Type B pancreatic cell (in vitro differentiated cells): ENCODE measurements at regions not wholly inside any gene's neighbourhood (a gene's known extent, or its start where the extent isn't known, plus 50 kb on each side); places are given as distances from the start of the nearest gene placed in this dataset.

Source experiments
- DNase-seq: peaks from one replicate; pipeline ENCODE4 v3.0.0; 2021; ENCODE audit warnings: mixed read lengths; ENCODE audit not compliant: unreplicated experiment; ENCODE audit errors: extremely low spot score
- H3K27ac Mint-ChIP-seq: 2 replicates; pipeline ENCODE4 v1.8.0; 2021; ENCODE audit warnings: mild to moderate bottlenecking, mixed read lengths
- H3K27me3 Mint-ChIP-seq: 2 replicates; pipeline ENCODE4 v1.8.0; 2021; ENCODE audit warnings: mixed read lengths
- H3K36me3 Mint-ChIP-seq: 2 replicates; pipeline ENCODE4 v1.8.0; 2021; ENCODE audit warnings: mixed read lengths
- H3K4me1 Mint-ChIP-seq: one replicate; pipeline ENCODE4 v1.8.0; 2021; ENCODE audit warnings: mixed read lengths; ENCODE audit not compliant: unreplicated experiment
- H3K4me3 Mint-ChIP-seq: 2 replicates; pipeline ENCODE4 v1.8.0; 2021; ENCODE audit warnings: mild to moderate bottlenecking, mixed read lengths
- H3K9me3 Mint-ChIP-seq: 2 replicates; pipeline ENCODE4 v1.8.0; 2021; ENCODE audit warnings: mixed read lengths
- TF ChIP-seq, protein P1 (sequence below): fragments of 200-600 bp; sonication (generic); conservative IDR thresholded peaks from 2 replicates; pipeline ENCODE4 v1.5.0; 2021; ENCODE audit warnings: antibody characterized with exemption, mild to moderate bottlenecking

DNA sequence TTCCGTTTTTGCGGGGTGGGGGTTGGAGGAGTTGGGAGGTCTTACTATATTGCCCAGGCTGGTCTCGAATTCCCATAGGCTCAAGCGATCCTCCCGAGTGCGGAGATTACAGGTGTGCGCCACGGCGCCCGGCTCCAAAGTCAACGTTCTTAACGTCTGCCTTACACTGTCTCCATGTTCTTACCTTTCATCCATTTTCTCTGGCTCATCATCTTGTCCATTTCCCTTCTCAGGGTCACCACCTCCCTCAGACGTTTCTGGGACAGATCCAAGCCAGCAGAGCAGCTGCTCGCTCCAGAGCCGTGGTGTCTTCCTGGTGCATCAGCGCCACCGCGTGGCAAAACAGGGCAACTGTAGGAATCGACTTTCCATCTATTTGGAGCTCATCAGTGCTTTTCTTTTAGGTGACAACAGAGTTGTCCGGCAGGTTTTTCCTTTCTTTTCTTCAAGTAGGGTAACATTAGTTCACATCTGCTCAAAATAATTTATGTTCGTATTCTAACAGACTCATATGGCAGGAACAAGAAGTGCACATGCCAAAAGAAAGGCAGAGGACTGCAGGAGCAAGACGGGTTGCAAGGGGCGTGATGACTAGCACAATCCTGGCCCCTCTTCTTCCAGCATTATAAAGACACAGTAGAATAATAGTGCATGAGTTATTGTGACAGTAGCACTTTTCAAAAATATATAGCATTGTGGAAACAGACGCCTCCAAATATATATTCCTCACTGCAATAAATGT lies 103.1 kb upstream of the ABCC4 start:
- no peaks in the 10 kb centered on the region for H3K36me3 Mint-ChIP-seq
- TF ChIP-seq, protein P1, sequence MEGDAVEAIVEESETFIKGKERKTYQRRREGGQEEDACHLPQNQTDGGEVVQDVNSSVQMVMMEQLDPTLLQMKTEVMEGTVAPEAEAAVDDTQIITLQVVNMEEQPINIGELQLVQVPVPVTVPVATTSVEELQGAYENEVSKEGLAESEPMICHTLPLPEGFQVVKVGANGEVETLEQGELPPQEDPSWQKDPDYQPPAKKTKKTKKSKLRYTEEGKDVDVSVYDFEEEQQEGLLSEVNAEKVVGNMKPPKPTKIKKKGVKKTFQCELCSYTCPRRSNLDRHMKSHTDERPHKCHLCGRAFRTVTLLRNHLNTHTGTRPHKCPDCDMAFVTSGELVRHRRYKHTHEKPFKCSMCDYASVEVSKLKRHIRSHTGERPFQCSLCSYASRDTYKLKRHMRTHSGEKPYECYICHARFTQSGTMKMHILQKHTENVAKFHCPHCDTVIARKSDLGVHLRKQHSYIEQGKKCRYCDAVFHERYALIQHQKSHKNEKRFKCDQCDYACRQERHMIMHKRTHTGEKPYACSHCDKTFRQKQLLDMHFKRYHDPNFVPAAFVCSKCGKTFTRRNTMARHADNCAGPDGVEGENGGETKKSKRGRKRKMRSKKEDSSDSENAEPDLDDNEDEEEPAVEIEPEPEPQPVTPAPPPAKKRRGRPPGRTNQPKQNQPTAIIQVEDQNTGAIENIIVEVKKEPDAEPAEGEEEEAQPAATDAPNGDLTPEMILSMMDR: peak; percentile 99
- H3K27me3 Mint-ChIP-seq: peaks cover 6% of the 10 kb centered on the region
- DNase-seq: peak; percentile 87
- H3K9me3 Mint-ChIP-seq: no peaks in the 10 kb centered on the region
- peak overlapping the region; percentile 89 for H3K4me3 Mint-ChIP-seq
- H3K27ac Mint-ChIP-seq: peak overlapping the region; percentile 13
- H3K4me1 Mint-ChIP-seq: peaks cover 14% of the 10 kb centered on the region

DNA sequence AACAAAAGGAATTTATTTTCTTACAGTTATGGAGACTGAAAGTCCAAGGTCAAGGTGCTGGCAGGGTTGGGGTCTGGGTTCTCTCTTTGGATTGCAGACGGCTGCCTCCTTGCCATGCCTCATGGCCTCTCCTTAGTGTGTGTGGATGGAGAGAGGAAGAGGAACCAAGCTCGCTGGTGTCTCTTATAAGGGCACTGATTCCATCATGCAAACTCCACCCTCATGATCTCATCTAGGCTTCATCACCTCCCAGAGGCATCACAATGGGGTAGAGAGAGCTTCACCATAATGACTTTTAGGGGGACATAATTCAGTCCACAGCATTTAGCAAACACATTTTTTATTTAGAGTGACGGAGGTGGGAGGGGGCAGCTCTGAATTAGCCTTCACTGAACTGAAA lies 104.9 kb upstream of the ABCC4 start:
- Mint-ChIP-seq H3K4me1 (peaks cover 14% of the 10 kb centered on the region), H3K27me3 (peaks cover 6% of the 10 kb centered on the region), H3K9me3 (no peaks in the 10 kb centered on the region), H3K36me3 (no peaks in the 10 kb centered on the region), H3K4me3 (no peak overlapping the region), H3K27ac (no peak overlapping the region)
- no peak for DNase-seq
- TF ChIP-seq, protein P1: no peak

DNA sequence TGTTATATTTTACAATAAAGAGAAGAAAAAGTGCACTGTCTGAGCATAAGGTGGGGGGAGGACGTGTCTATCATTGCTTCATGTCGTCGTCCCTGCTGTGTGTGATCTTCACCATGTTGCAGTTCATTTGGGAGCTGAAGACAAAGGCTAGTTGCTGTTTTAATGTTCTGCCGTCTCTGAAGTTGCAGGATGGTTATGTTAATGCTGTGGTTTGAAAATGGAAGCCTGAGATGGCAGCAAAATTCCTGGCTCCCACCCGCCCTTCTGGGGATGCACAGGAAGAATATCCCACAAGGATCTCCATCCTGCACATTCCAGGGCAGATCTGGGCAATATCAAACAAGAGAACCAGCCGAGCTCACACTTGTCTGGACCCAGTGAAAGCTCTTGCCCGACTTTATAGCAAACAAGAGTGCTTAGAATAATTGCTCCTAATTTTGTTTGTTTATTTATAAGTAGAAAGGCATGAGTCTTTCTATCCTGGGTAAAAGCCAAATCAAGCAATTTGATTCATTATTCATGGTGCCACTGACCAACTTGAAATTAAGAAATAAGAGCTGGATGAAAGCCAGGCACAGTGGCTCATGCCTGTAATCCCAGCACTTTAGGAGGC lies 110.3 kb upstream of the ABCC4 start:
- TF ChIP-seq, protein P1: no peak
- H3K9me3 Mint-ChIP-seq: no peaks in the 10 kb centered on the region
- H3K27ac Mint-ChIP-seq: no peak overlapping the region
- H3K4me3 Mint-ChIP-seq: no peak overlapping the region
- DNase-seq: no peak
- H3K36me3 Mint-ChIP-seq: no peaks in the 10 kb centered on the region
- no peaks in the 10 kb centered on the region for H3K27me3 Mint-ChIP-seq
- H3K4me1 Mint-ChIP-seq: no peaks in the 10 kb centered on the region

DNA sequence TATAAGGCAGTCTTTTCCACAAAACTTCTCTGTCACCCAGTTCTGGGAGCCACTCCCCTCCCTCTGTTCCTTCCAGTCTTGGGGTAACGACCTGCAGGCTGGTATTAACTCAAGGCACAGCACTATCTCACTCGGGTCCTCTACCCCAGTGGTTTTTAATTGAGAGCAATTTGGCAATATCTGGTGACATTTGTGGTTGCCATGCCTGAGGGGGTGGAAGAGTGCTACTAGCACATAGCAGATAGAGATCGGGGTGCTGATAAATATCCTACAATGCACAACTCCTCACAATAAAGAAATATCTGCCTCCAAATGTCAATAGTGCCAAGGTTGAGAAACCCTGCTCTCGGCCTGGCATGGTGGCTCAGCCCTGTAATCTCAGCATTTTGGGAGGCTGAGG lies 117.7 kb upstream of the ABCC4 start:
- Mint-ChIP-seq H3K4me1 (no peaks in the 10 kb centered on the region), H3K4me3 (no peak overlapping the region), H3K36me3 (no peaks in the 10 kb centered on the region), H3K27me3 (peaks cover 2% of the 10 kb centered on the region), H3K9me3 (no peaks in the 10 kb centered on the region), H3K27ac (no peak overlapping the region)
- TF ChIP-seq, protein P1: no peak
- DNase-seq: no peak

DNA sequence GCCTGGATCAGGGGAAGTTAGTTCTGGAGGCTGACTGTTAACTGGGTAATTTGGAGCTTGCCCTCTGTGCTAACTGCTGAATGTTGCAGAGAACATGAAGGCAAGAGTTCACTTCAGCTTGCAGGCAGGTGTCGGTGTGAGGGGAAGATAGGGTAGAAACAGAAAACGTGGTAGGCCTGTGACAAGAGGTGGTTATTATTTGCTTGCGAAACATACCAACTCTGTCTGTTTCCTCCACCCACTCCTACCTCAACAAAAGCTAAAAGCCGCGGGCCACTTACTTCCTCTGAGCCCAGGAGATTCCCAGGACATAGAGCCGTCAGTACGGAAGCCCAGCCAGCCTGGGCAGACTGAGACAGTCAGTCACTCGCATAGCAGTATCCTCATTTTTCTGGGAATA lies 119.2 kb upstream of the ABCC4 start:
- no peak for DNase-seq
- TF ChIP-seq, protein P1: no peak
- Mint-ChIP-seq H3K27me3 (peaks cover 2% of the 10 kb centered on the region), H3K9me3 (no peaks in the 10 kb centered on the region), H3K36me3 (no peaks in the 10 kb centered on the region), H3K4me3 (no peak overlapping the region), H3K4me1 (no peaks in the 10 kb centered on the region), H3K27ac (no peak overlapping the region)
